IMR-90 (cell line): ENCODE measurements at regions not wholly inside any gene's neighbourhood (a gene's known extent, or its start where the extent isn't known, plus 50 kb on each side); places are given as distances from the start of the nearest gene placed in this dataset.
"Not testable (repeated sequence)": the region's sequence is repeated elsewhere in the genome, so short reads cannot be mapped to it uniquely, and the experiment has no call there.

Source experiments
- ATAC-seq: fragments of 200-7000 bp; cut with Tn5 transposase; 2 replicates; pipeline ENCODE4 v1.9.1; 2020; ENCODE audit warnings: low read depth, mild to moderate bottlenecking, moderate library complexity
- BruUV-seq: library from RNA; stranded (reverse); fragments of 400-500 nt; replicated peaks from 2 replicates; lab custom pipeline; 2021; lab: Mats Ljungman, UMichigan
- CTCF ChIA-PET: fragments of 300-600 bp; formaldehyde crosslinking; extraction: SDS; loops from one replicate; lab custom pipeline; 2021; ENCODE audit warnings: antibody characterized with exemption; lab: Yijun Ruan, JAX
- POLR2A ChIA-PET: fragments of 300-600 bp; sonication (Branson Sonifier 250); formaldehyde crosslinking; loops from one replicate; lab custom pipeline; 2022; ENCODE audit warnings: antibody characterized with exemption; ENCODE audit not compliant: unreplicated experiment; lab: Charles Lee
- DNase-seq: peaks from one replicate; pipeline ENCODE4 v3.0.0; 2013
- H2AFZ ChIP-seq: replicated peaks from 2 replicates; pipeline ENCODE3; 2013; ENCODE audit warnings: low read length, mild to moderate bottlenecking; ENCODE audit not compliant: poor library complexity
- H2AK5ac ChIP-seq: 2 replicates; pipeline ENCODE4 v1.6.1; 2013; ENCODE audit warnings: low read depth, low read length, inconsistent platforms
- H2AK9ac ChIP-seq: replicated peaks from 2 replicates; pipeline ENCODE3; 2013; ENCODE audit warnings: mild to moderate bottlenecking, low read depth, low read length, moderate library complexity; ENCODE audit not compliant: poor library complexity
- H2BK120ac ChIP-seq: 2 replicates; pipeline ENCODE4 v1.6.1; 2013; ENCODE audit warnings: low read depth, low read length, inconsistent platforms
- H2BK15ac ChIP-seq: 3 replicates; pipeline ENCODE4 v1.6.1; 2013; ENCODE audit warnings: low read depth, low read length, inconsistent platforms
- H2BK20ac ChIP-seq: 2 replicates; pipeline ENCODE4 v1.6.1; 2013; ENCODE audit warnings: low read depth, mild to moderate bottlenecking, inconsistent platforms, low read length, moderate library complexity
- H2BK5ac ChIP-seq: 2 replicates; pipeline ENCODE4 v1.6.1; 2013; ENCODE audit warnings: mild to moderate bottlenecking, low read depth, low read length, inconsistent platforms; ENCODE audit not compliant: poor library complexity, severe bottlenecking
- H3K14ac ChIP-seq: replicated peaks from 2 replicates; pipeline ENCODE4 v1.6.1; 2013; ENCODE audit warnings: low read depth, low read length, inconsistent platforms
- H3K18ac ChIP-seq: 2 replicates; pipeline ENCODE4 v1.6.1; 2013; ENCODE audit warnings: low read depth, low read length, control low read depth
- H3K23ac ChIP-seq: 2 replicates; pipeline ENCODE4 v1.6.1; 2013; ENCODE audit warnings: low read depth, low read length, inconsistent platforms
- H3K27ac ChIP-seq: 2 replicates; pipeline ENCODE4 v1.5.1; 2013; ENCODE audit warnings: mild to moderate bottlenecking, control low read depth, low read length; ENCODE audit not compliant: insufficient read depth
- H3K27me3 ChIP-seq: 2 replicates; pipeline ENCODE4 v1.6.1; 2013; ENCODE audit warnings: low read length; ENCODE audit not compliant: control insufficient read depth, insufficient read depth
- H3K36me3 ChIP-seq: 2 replicates; pipeline ENCODE4 v1.6.1; 2013; ENCODE audit warnings: low read length, mixed read lengths; ENCODE audit not compliant: control insufficient read depth, insufficient read depth
- H3K4ac ChIP-seq: 2 replicates; pipeline ENCODE4 v1.6.1; 2013; ENCODE audit warnings: low read depth, low read length, inconsistent platforms
- H3K4me1 ChIP-seq: 2 replicates; pipeline ENCODE4 v1.6.1; 2013; ENCODE audit warnings: low read length, mixed read lengths; ENCODE audit not compliant: control insufficient read depth, insufficient read depth
- H3K4me2 ChIP-seq: 2 replicates; pipeline ENCODE4 v1.6.1; 2013; ENCODE audit warnings: low read depth, mild to moderate bottlenecking, control low read depth, low read length, moderate library complexity
- H3K4me3 ChIP-seq: 2 replicates; pipeline ENCODE4 v1.5.1; 2013; ENCODE audit warnings: low read depth, mild to moderate bottlenecking, control low read depth, low read length, moderate library complexity; ENCODE audit not compliant: insufficient read depth
- H3K56ac ChIP-seq: 2 replicates; pipeline ENCODE4 v1.6.1; 2013; ENCODE audit warnings: low read length, inconsistent platforms; ENCODE audit not compliant: insufficient read depth; ENCODE audit errors: extremely low read depth
- H3K79me1 ChIP-seq, 2 experiments: 2 replicates each; pipeline ENCODE4 v1.6.1; 2013; ENCODE audit warnings: low read length in 2 of 2, inconsistent platforms in 1 of 2, low read depth in 1 of 2
- H3K9ac ChIP-seq: 2 replicates; pipeline ENCODE4 v1.6.1; 2013; ENCODE audit warnings: low read depth, low read length, control low read depth
- H3K9me1 ChIP-seq: 2 replicates; pipeline ENCODE4 v1.6.1; 2013; ENCODE audit warnings: low read length, inconsistent platforms; ENCODE audit not compliant: insufficient read depth
- H3K9me3 ChIP-seq: 2 replicates; pipeline ENCODE4 v1.6.1; 2013; ENCODE audit warnings: low read length; ENCODE audit not compliant: control insufficient read depth, insufficient read depth
- H4K20me1 ChIP-seq: 2 replicates; pipeline ENCODE4 v1.6.1; 2013; ENCODE audit warnings: low read length, inconsistent platforms; ENCODE audit not compliant: insufficient read depth
- H4K5ac ChIP-seq: 2 replicates; pipeline ENCODE4 v1.6.1; 2013; ENCODE audit warnings: mild to moderate bottlenecking, low read depth, low read length, control low read depth
- H4K8ac ChIP-seq, 2 experiments: 2 replicates each; pipeline ENCODE4 v1.6.1; 2013; ENCODE audit warnings: low read depth in 2 of 2, low read length in 2 of 2, control low read depth in 1 of 2, inconsistent platforms in 1 of 2
- H4K91ac ChIP-seq: 2 replicates; pipeline ENCODE4 v1.6.1; 2013; ENCODE audit warnings: low read depth, low read length, inconsistent platforms; ENCODE audit not compliant: insufficient read depth
- BHLHE40 ChIP-seq: fragments of 150-350 bp; IDR thresholded peaks from 2 replicates; pipeline ENCODE4 v1.6.1; 2016; ENCODE audit warnings: mild to moderate bottlenecking, low read depth, low read length
- CEBPB ChIP-seq: IDR thresholded peaks from 2 replicates; pipeline ENCODE4 v1.6.1; 2012; ENCODE audit warnings: low read depth, low read length, improper control_type of control experiment
- CHD1 ChIP-seq: IDR thresholded peaks from 2 replicates; pipeline ENCODE4 v1.6.1; 2012; ENCODE audit warnings: low read depth, low read length, improper control_type of control experiment
- RAD21 ChIP-seq: IDR thresholded peaks from 2 replicates; pipeline ENCODE4 v1.6.1; 2012; ENCODE audit warnings: low read length, improper control_type of control experiment
- SMC3 ChIP-seq: fragments of 150-350 bp; IDR thresholded peaks from 2 replicates; pipeline ENCODE4 v1.6.1; 2016; ENCODE audit warnings: low read depth, mild to moderate bottlenecking, antibody characterized with exemption, low read length, moderate library complexity
- WGBS, 2 experiments: methylation state at CpG; one replicate each; pipeline versions ENCODE4 v1.1.5 to v1.1.7; 2013; ENCODE audit warnings: missing lambda C conversion rate in 2 of 2; ENCODE audit not compliant: insufficient read length in 1 of 2; ENCODE audit errors: extremely low coverage in 2 of 2; 5-methylcytosine and 5-hydroxymethylcytosine counted together
- dilution Hi-C: fragments of 300-500 bp; cut with HindIII; formaldehyde crosslinking; loops from one replicate; pipeline ENCODE4 v1.14.3; 2018; ENCODE audit warnings: low sequenced_read_pairs; ENCODE audit not compliant: unreplicated experiment
- in situ Hi-C: fragments of 300-500 bp; cut with MboI; formaldehyde crosslinking; loops from 3 replicates; pipeline ENCODE4 v1.14.3; 2019; ENCODE audit warnings: low sequenced_read_pairs, inconsistent platforms, mixed read lengths
- intact Hi-C: fragments of 100-400 bp; cut with micrococcal nuclease; formaldehyde crosslinking; loops from 2 replicates; pipeline ENCODE4 v1.10.0; 2022
- TF ChIP-seq, protein P1 (sequence below): conservative IDR thresholded peaks from 2 replicates; pipeline ENCODE4 v1.5.1; 2012; ENCODE audit warnings: mild to moderate bottlenecking, low read depth, low read length, improper control_type of control experiment

DNA sequence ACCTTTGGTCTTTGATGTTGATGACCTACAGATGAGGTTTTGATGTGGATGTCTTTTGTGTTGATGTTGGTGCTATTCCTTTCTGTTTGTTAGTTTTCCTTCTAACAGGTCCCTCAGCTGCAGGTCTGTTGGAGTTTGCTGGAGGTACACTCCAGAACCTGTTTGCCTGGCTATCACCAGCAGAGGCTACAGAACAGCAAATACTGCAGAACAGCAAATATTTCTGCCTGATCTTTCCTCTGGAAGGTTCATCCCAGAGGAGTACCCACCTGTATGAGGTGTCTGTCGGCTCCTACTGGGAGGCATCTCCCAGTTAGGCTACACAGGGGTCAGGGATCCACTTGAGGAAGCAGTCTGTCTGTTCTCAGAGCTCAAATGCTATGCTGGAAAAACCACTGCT, 694.5 kb upstream of the CDH6 start:
- no CpG with 5 or more reads among the region's 1 CpG for WGBS, 2 experiments
- H4K20me1 ChIP-seq = no peaks in the 10 kb centered on the region
- dilution Hi-C loops = no loop called here
- no peak overlapping the region for H2AK9ac ChIP-seq
- no peaks in the 10 kb centered on the region for H3K36me3 ChIP-seq
- TF ChIP-seq BHLHE40 = no peak
- TF ChIP-seq RAD21 = no peak
- TF ChIP-seq CEBPB = no peak
- no peak for TF ChIP-seq SMC3
- no peak for TF ChIP-seq CHD1
- TF ChIP-seq, protein P1, sequence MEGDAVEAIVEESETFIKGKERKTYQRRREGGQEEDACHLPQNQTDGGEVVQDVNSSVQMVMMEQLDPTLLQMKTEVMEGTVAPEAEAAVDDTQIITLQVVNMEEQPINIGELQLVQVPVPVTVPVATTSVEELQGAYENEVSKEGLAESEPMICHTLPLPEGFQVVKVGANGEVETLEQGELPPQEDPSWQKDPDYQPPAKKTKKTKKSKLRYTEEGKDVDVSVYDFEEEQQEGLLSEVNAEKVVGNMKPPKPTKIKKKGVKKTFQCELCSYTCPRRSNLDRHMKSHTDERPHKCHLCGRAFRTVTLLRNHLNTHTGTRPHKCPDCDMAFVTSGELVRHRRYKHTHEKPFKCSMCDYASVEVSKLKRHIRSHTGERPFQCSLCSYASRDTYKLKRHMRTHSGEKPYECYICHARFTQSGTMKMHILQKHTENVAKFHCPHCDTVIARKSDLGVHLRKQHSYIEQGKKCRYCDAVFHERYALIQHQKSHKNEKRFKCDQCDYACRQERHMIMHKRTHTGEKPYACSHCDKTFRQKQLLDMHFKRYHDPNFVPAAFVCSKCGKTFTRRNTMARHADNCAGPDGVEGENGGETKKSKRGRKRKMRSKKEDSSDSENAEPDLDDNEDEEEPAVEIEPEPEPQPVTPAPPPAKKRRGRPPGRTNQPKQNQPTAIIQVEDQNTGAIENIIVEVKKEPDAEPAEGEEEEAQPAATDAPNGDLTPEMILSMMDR = no peak
- no peaks in the 10 kb centered on the region for H3K9me3 ChIP-seq
- H3K14ac ChIP-seq = no peak overlapping the region
- no peak overlapping the region for H3K27ac ChIP-seq
- no peak overlapping the region for H2BK15ac ChIP-seq
- in situ Hi-C loops = no loop called here
- no peak overlapping the region for H3K4ac ChIP-seq
- H2AFZ ChIP-seq = no peak overlapping the region
- no peaks in the 10 kb centered on the region for H3K27me3 ChIP-seq
- no peak overlapping the region for H3K56ac ChIP-seq
- no peak overlapping the region for H2BK5ac ChIP-seq
- BruUV-seq = no TSS peak
- no peak overlapping the region for H4K5ac ChIP-seq
- H3K79me1 ChIP-seq = no peaks in the 10 kb centered on the region
- DNase-seq (no peak), ATAC-seq (no peak)
- no peak overlapping the region for H4K8ac ChIP-seq
- no peak overlapping the region for H4K91ac ChIP-seq
- ChIA-PET CTCF (no interaction called here), POLR2A (no interaction called here)
- H3K23ac ChIP-seq = no peak overlapping the region
- no peak overlapping the region for H2AK5ac ChIP-seq
- H2BK20ac ChIP-seq = no peak overlapping the region
- H3K4me1 ChIP-seq = no peaks in the 10 kb centered on the region
- H3K4me2 ChIP-seq = no peak overlapping the region
- intact Hi-C loops = no loop called here
- H3K4me3 ChIP-seq = no peak overlapping the region
- no peak overlapping the region for H2BK120ac ChIP-seq
- H3K18ac ChIP-seq = no peak overlapping the region
- H3K9ac ChIP-seq = no peak overlapping the region
- H3K9me1 ChIP-seq = no peaks in the 10 kb centered on the region

DNA sequence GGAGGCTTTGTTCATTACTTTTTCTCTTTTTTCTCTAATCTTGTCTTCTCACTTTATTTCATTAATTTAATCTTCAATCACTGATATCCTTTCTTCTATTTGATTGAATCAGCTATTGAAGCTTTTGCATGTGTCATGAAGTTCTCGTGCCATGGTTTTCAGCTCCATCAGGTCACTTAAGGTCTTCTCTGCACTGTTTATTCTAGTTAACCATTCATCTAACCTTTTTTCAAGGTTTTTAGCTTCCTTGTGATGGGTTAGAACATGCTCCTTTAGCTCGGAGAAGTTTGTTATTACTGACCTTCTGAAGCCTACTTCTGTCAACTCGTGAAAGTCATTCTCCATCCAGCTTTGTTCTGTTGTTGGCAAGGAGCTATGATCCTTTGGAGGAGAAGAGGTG, 695.0 kb upstream of the CDH6 start:
- DNase-seq, CTCF ChIA-PET: not testable (repeated sequence)

More for the DNA sequence above, 695.0 kb upstream of the CDH6 start:
- H4K20me1 ChIP-seq, H3K4ac ChIP-seq, H3K18ac ChIP-seq, H3K79me1 ChIP-seq, H3K4me2 ChIP-seq, H3K36me3 ChIP-seq, H3K9me3 ChIP-seq, ATAC-seq, H2AK9ac ChIP-seq, H2AK5ac ChIP-seq, BruUV-seq, H3K9me1 ChIP-seq, H3K27me3 ChIP-seq, in situ Hi-C loops, POLR2A ChIA-PET, dilution Hi-C loops, H2BK5ac ChIP-seq, H2BK120ac ChIP-seq, H3K56ac ChIP-seq, H4K8ac ChIP-seq, H3K14ac ChIP-seq, H4K5ac ChIP-seq, H2BK20ac ChIP-seq, H3K4me1 ChIP-seq, H4K91ac ChIP-seq, H3K27ac ChIP-seq, H2BK15ac ChIP-seq, intact Hi-C loops, H3K9ac ChIP-seq, H3K4me3 ChIP-seq, H2AFZ ChIP-seq, H3K23ac ChIP-seq: not testable (repeated sequence)
- no CpG with 5 or more reads among the region's 3 CpGs for WGBS, 2 experiments
